Putamen (tissue), 1 donor: ENCODE measurements at regions not wholly inside any gene's neighbourhood (a gene's known extent, or its start where the extent isn't known, plus 50 kb on each side); places are given as distances from the start of the nearest gene placed in this dataset.
"Not testable (repeated sequence)": the region's sequence is repeated elsewhere in the genome, so short reads cannot be mapped to it uniquely, and the experiment has no call there.

Experiments used
- DNase-seq: peaks from one replicate; pipeline ENCODE4 v3.0.0-alpha.2; 2016; ENCODE audit warnings: low spot score

GRCh38 chr5:89662499-89662898 lies 747.1 kb downstream of the CETN3 start:
- no peak for DNase-seq

DNA sequence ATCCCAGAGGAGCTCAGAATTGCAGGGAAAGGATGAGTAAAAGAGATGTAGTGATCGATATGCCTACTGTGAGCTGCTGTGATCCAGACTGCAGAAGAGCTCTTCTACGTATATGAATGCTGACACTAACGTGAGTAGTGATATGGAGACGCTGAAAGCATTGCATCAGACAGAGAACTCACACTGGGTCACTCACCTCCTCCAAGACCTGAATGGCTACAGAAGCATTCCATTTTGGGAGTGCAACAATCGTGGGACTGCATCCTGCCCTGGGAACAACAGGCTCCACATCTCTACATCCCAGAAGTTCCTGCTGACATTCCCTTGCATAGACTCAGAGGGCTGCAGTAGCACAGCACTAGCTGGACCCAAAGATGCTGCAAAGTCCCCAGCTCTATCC lies 755.9 kb upstream of the MEF2C start:
- DNase-seq, result no peak

GRCh38 chr5:89634176-89634575 lies 751.2 kb upstream of the MEF2C start:
- not testable (repeated sequence) for DNase-seq

GRCh38 chr5:89630064-89630463 lies 747.1 kb upstream of the MEF2C start:
- DNase-seq, result not testable (repeated sequence)

DNA sequence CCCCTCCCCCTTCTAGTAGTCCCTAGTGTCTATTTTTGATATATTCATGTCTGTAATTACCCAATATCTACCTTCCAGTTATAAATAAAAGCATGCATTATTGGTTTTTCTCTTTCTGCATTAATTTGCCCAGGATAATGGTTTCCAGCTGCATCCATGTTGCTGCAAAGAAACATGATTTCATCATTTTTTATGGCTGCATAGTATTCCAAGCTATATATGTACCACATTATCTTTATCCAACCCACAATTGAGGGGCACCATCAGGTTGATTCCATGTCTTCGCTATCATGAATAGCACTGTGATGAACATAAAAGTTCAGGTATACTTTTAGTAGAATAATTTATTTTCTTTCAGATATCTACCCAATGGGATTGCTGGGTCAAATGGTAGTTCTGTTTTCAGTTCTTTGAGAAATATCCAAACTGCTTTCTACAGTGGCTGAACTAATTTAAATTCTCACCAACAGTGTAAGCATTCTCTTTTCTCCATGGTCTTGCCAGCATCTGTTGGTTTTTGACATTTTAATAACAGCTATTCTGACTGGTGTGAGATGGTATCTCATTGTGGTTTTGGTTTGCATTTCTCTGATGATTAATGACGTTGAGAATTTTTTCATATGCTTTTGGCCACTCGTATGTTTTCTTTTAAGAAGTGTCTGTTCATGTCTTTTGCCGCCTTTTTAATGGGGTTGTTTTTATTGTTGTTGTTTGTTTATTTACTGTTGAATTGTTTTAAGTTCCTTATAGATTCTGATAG lies 746.1 kb upstream of the MEF2C start:
- no peak for DNase-seq

GRCh38 chr5:89615839-89616518 lies 733.0 kb upstream of the MEF2C start:
- no peak for DNase-seq

GRCh38 chr5:89613222-89613956 lies 730.4 kb upstream of the MEF2C start:
- no peak for DNase-seq

GRCh38 chr5:89606939-89607534 lies 724.1 kb upstream of the MEF2C start:
- DNase-seq, result no peak

DNA sequence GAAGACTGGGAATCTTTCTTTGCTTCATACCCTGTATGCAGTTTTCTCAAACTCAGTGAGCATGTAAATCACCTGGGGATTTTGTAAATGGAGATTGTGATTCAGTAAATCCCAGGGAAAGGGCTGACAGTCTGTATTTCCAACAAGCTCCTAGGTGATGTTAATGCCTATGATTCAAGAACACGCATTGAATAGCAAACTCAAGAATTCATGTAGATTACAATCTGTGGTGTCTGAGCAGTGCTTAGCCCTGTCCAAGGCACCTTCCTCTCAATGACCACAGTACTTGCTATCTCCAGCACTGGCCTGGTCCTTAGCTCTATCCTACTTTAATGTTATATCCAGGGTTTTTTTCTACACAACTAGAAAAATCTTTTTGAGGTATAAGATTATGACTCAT lies 721.4 kb upstream of the MEF2C start:
- DNase-seq, result no peak

- no peak for DNase-seq
Measured at GRCh38 chr5:89601880-89602279, 718.9 kb upstream of the MEF2C start.

GRCh38 chr5:89597878-89598277 lies 714.9 kb upstream of the MEF2C start:
- no peak for DNase-seq

GRCh38 chr5:89596821-89597220 lies 713.8 kb upstream of the MEF2C start:
- no peak for DNase-seq

GRCh38 chr5:89595056-89595455 lies 712.1 kb upstream of the MEF2C start:
- no peak for DNase-seq

DNA sequence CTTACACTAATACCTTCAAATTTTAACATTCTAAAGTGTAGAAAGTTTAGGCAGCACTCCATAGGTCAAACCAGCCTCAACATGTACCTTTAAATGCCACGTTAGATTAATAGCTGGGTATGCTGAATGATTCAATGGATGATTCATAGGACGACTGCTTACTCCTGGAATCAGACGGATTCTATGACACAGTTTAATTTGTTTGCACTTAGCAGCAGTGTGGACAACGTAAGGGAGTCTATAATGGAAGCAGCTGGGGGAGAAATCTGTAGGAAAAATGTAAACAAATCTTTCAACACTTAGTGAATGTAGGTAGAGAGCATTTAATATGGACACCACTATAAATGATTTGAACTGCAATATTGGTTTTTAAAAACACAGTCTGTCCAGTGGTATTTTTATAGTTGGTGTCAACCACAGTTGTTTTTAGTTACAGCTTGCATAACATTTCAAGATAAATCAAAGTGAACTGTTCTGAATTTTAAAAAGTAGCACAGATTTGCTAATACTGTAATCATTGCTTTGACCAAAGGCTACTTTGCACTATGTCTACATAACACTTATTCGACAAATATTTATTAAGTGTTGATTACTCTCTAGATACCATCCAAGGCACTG lies 701.5 kb upstream of the MEF2C start:
- DNase-seq, result no peak

DNA sequence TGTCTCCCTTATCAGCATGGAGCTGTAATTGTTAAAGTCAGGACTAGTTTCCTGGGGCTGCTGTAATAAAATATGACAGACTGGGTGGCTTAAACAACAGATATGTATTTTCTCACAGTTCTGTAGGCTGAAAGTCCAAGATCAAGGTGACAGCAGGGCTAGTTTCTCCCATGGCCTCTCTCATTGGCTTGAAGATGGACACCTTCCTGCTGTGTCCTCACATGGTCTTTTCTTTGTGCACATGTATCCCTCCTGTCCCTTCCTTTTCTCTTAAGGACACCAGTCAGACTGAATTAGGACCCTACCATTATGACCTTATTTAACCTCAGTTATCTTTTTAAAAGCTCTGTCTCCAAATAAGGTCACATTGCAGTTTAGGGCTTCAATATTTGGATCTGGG lies 700.5 kb upstream of the MEF2C start:
- DNase-seq, result no peak

DNA sequence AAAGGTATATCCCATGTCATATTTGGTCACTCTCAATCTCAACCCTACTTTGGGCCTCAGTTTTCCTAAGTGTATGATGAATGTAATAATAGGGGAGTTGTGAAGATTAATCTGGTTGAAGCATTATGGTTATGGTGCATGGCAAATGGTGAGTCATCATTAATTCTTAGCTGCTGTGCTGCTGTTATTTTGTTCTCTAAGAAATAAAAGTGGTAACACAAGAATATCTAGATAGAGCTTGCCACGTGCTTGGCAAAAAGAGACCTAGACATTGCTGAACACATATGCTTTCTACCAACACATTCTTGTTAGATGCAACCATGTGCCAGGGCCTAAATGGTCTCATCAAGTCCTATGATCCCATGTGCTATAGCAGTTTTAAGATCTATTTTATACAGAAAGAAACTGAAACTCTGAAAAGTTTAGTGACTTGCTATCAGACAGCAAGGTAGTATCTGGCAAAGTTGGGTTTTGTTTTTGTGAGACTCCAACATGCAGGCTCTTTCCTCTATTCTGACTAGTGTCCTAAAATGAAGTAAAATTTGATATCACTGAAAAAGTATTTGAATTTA lies 699.9 kb upstream of the MEF2C start:
- no peak for DNase-seq

GRCh38 chr5:89580976-89581375 lies 698.0 kb upstream of the MEF2C start:
- no peak for DNase-seq

DNA sequence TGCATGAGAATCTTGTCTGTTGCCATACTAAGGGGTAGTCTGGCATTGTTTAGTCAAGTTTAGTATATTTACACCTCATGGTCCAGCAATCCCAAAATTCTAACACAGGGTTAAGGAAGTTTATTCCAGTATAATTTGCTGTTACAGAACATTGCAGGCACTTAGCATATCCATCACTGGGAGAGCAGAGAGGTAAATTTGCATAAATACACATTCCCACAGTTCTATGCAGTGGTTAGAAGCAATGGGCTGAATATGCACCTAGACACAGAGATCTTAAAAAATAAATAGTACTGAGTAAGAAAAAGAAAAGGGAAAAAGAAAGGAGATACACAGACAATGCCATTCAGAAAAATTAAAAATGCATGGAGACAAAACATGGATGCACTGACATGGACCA lies 692.3 kb upstream of the MEF2C start:
- no peak for DNase-seq

GRCh38 chr5:89573345-89573744 lies 690.4 kb upstream of the MEF2C start:
- DNase-seq, result no peak

- DNase-seq, result no peak
Measured at GRCh38 chr5:89572696-89573095, 689.7 kb upstream of the MEF2C start.

GRCh38 chr5:89570557-89570956 lies 687.6 kb upstream of the MEF2C start:
- DNase-seq, result no peak

- DNase-seq, result no peak
Measured at GRCh38 chr5:89566340-89566739, 683.4 kb upstream of the MEF2C start.
